HG03060 (cell line): ENCODE measurements at regions not wholly inside any gene's neighbourhood (a gene's known extent, or its start where the extent isn't known, plus 50 kb on each side); places are given as distances from the start of the nearest gene placed in this dataset.

Experiments
- ATAC-seq: cut with Tn5 transposase; IDR thresholded peaks from one replicate; pipeline ENCODE4 v1.9.1; 2021; ENCODE audit warnings: low read depth, moderate number of reproducible peaks; ENCODE audit not compliant: unreplicated experiment

DNA sequence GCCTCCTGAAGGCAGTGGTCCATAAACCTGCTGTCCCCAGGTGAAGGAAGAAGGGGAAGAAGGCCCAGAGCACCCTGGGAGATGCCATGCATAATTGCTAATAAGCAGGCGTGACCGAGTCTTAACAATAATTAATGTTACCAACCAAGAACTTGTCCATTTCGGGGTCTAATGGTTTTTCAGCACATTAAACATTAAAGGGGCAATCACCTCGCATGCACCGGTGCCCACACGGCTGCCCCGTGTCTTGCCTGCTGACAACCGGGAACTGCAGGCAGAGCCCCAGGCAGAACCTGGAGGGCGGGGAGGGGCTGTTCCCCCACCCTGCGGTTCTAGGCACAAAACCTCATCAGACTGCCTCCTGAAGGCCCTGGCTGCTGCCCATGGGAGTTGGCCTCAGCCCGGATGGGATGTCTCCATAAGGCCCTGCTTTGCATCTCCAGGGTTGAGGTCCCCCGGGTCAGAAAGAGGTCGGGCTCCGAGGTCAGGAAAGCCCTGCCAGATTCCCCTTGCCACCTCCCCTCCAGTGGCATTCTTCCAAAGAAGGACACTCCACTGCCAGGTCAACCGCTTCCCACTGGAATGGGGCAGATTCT lies 169.0 kb downstream of the BUD13 start:
- no peak for ATAC-seq

DNA sequence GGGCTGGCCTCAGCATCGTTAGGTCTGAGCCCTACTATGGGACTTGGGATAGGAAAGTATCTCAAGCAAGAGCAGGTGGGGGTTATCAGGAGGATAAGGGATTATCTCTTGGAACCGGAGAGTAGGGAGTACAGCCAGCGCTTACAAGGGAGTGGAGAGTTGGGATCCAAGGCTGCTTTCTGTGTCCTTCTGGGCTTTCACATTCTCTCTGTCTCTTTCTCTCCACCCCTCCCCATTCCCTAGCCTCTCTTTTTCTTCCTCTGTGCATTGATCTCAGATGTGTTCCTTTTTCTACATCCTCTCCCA lies 170.2 kb downstream of the BUD13 start:
- ATAC-seq, result no peak

DNA sequence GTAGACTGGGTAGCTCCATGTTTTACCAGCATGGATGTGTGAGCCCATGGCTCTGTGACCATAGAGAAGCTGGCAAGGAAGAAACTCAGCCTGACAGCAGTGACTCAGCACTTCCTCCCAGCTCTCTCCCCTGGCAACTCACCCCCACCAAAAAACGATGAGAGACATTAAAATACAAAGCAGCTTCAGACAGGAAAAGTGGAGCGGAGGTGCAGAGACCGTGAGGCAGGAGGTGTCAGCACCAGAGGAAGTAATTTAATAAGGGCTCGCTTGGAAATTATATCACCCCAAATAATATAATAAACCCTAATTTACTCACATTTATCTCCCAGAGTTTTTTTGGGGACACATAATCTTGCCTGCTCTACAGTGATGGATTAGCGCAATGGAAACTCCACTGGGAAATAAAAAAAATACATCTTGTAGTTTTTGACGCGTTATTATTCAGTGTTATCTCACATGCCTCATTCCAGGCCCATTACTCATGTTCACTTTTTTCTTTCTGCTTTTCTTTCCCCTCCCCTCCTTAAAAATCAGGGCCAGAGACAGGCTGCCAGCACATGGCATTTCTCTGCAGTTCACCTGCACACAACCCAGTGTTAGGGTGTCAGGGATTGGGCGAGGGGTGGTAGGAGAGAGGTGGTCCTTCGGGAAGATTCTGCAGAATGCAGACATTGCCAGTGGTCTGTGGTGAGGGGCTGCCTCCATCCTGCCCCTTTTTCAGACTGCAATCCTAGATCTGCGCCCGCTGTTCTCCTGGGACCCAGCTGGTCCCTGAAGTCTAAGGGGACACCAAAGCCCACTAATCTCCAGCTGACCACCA lies 170.8 kb downstream of the BUD13 start:
- no peak for ATAC-seq

DNA sequence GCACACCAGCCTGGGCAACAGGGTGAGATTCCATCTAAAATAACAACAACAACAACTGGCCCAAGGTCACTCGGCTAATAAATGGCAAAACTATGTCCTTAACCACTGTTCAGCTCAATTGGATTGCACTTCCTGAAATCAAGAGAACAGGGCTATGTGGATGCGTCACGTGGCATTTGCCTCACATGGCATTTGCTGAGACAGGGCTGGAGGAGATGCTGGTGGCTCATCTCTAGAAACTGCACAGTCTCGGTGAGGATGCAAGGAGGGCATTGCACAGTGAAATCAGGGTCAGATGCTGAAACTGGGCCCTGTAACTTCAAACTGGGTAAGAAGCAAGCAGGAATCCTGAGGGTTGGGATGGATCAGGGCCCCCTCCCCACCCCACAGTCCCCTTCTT lies 171.9 kb downstream of the BUD13 start:
- ATAC-seq, result no peak

DNA sequence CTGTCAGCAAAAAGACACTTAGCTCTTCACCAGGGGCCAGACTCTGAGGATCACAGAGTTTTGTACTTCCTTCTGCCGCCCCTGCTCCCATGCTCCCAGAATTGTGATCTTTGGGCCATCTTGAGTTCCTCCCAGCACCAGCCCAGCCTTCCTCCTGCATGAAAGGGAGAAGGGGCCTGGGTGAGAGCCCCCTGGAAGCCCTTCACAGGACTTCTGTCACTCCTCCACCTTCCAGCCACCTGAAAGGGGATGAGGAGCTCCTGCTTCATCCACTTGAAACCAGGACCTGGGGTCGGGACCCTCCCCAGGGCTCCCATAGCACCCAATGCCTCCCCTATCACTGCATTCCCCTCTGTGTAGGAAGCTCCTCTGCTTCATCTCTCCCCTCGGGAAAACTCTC lies 174.2 kb downstream of the BUD13 start:
- no peak for ATAC-seq

DNA sequence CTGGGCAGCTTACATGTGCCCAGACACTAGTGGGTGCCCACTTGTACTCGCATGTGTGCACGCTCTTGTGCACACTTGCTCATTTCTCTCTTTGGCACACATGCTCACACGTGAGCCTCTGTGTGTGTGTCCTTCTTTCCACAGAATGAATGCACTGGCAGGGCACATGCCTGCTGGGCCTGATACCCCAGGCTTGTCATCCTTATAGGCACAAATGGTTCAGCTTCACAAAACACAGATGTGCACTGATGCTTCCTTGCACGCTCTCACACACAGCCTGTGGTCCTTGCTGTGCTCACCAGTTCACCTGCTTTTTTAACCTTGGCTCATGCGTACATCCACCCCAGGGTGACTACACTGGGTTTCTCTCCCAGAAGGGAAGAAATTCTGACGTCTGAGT lies 174.8 kb downstream of the BUD13 start:
- no peak for ATAC-seq

DNA sequence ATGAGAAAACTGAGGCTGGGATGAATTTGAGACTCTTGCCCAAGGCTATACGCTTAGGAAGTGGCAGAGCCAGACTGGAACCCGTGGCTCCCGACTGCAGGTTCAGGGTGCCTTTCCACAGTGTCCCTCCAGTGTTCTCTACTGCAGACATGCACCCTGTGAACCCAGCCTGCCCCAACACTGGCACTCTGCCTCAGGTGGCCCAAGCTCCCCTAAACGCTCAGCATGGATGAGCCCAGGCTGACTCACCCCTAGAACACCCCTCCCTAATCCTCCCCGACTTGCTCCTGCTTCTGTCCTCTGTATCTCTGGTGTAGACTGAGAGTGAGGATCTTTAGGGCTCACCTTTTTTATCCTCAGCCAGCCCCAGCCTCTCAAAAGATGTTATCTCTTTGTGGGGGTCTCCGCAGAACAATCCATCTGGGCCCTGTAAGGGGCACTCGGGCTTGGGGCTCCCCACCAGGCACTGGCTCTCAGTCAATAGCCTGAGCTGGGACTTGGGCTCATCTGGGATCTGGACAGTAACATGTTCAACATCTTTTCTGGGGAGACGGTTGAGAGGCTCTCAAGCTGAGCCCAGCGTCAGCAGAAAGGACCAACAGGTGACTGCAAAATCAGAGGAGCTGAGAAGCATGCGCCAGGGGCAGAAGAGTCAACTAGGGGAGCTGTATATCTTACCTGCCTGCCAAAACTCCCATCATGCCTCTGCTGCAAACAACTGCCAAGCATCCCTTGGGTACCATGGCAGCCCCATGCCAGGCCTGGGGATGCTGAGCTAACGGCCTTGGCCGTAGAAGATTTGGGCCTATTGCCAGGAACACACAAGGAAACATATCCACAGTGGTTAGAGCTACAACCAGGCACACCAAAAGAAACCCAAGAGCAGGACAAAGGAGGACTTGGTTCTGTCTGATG lies 176.2 kb downstream of the BUD13 start:
- ATAC-seq, result no peak

DNA sequence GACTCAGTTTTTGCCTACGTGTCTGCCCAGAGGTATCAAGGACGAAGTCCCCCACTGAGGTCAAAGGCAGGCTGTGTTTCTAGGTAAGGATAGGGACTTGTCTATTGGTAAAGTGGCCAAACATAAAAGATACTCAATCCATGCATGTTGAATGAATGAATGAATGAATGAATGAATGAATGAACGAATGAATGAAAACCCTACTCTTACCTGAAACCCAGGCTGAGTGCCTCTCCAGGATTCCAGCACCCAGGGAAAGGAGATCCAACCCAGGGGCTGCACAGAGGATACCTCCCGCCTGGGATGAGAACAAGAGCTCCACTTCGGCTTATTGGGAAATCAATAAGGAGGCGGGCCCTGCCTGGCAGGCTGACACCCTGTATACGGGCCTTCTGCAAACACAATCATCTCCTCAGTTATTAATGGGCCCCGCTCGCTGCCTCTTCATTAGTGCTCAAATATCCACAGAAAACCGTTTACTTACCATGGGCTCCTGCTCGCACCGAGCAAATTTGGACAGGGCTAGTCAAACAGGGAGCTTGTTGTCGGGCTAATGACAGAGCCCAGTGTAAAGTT lies 177.4 kb downstream of the BUD13 start:
- ATAC-seq, result no peak

DNA sequence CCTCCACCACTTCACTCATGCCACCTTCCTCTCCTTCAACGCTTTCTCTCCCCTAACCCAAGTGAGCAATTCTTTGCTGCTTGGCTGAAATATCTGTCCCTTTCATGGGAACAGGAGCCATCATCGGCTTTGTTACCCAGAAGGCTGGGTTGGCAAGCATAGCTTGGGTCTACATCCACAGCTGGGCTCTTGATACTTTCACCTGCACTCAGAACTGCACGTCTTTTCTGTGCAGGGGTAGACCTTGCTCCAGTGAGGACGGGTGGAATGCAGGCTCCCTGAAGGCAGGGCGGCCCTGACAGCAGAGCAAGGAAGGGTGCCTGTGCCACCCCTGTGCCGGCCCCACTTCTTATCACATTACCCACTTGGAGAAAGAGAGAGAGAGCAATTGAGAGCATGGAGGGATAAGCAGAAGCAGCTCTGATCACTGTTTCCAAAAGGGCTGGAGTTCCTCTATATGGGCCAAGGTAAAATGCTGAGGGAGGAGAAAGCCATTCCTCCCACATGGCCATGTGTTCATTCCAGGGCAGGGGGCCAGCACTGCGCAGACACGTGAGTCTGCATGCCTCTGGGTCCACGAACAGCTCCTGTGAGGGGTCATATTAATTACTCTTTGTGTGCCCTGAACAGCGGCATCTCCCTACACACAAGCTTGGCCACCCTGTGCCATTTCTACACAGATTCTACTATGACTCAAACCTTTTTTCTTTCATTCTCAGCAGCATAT lies 181.8 kb downstream of the BUD13 start:
- ATAC-seq, result no peak

DNA sequence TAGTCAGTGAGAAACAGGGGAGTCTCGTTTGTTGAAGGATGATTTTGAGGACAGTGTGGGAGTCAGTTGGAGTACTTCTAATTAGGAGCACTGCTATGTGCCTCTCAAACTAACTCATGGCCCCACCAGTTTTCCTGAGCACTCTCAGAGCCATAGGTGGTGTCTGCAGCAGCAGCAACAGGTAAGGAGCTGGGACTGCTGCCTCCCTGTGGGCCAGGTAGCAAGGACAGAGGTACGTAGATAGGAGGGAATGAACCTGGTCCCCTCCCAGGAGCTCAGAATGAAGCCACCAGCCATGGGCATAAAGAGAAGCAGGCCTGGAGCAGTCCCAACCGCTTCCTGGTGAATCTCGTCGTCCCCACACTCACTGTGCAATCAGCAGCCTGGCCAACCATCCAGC lies 183.4 kb downstream of the BUD13 start:
- no peak for ATAC-seq

DNA sequence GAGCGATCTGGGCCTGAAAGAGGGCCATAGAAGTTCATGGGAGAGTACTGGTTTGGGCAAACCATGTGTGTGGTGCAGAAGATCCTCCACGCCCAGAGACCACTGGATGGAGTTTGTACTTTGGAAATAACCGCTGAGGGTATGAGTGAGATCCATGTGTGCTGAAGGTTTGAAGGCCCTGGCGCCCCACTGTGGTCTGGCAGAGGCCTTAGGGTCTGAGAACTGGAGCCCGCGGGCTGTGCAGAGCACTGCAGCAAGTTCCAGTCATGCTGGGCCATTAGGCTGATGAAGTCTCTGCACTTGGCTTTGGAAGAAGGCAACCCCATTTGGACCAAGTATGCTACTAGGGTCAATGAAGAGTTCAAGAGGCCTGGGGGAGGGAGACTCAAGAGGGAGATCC lies 186.4 kb downstream of the BUD13 start:
- no peak for ATAC-seq

DNA sequence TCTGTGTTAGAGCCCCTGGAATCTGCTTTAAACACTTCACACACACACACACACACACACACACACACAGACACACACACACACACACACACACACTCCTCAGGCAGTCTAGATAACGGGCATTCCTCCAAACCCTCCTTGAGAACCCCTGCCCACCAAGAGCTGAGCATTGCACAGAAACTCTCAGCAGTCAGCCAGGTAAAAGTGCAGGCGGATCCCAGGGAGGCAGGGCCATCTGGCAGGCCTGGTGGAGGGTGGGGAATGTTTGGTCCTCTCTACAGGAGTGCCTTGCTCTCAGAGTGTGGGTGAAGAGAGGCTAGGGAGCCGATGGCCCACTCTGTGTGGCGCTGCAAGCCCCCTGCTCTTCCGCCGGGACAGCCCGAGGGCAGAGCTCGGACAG lies 190.2 kb downstream of the BUD13 start:
- no peak for ATAC-seq

DNA sequence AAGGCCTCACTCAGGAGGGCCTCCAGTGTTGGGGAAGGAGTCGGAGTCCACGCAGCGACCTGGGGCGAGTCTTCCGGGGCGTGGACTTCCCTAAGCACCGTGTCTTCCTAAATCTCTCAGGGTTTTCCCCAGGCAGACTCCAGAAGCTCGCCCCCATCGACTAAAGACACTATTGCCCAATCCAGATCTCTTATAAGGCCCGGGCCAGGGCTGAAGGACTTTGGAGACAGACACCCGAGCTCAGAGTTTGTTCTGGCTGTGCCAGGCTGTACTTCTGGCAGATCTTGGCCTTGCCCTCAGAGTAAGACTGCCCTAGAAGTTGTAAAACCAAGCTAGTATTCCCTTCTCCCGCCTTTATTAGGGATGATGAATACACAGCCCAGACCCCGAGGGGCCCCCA lies 191.4 kb downstream of the BUD13 start:
- ATAC-seq, result no peak

DNA sequence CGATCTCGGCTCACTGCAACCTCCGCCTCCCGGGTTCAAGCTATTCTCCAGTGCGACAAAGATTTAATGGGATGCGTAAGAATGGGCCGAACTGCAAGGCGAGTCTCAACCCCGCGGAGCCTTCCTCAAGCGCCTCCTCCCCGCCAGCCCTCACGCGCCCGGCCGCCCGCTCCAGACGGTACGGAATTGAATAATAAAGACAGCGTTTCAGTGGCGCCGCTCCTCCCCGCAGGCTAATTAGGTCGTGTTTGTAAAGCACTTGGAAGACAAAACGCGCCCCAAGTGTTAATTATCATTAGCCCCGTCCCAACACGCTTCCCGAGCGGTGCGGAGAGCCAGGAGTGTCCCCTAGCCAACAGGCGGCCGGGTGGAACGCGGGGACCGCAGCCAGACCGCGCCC lies 192.0 kb downstream of the BUD13 start:
- no peak for ATAC-seq

DNA sequence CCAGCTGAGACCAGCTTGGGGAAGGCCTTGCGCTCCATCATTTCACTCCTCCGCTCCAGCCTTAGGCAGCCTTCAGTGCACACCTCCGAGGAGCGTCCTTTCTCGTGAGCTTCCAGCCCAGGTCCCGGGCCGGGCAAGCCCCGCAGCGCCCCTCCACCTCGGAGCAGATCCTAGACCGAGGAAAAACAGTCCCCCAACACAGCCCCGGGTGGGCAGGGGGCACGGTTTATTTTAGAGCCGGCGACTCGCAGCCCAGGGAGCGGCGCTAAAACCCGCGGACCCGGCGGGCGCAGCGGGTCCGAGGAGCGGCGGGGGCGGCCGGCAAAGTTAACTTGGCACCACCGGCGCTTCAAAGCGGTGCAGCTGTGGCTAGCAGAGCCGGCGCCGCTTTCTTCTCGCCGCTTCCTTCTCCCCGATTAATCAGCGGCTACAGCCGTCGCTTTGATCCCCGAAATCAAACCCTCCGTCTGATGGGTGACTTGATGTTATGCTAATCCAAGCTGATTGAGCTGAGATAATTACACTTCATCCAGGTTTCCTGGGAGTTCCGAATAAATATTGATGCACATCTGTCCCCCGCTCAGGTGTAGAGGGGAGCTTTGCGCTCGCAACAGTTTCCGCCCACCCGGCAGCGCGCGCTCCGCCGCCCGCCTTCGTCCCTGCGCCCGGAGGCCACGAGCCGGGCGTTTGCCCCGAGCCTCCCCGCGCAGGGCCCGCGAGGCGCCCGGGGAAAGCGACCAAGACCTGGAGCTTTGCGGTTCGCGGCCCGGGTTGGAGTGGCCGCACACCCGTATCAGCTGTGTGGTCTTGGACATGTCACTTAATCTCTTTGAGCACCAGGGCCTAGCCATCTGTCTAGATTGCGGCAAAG lies 192.7 kb downstream of the BUD13 start:
- no peak for ATAC-seq

DNA sequence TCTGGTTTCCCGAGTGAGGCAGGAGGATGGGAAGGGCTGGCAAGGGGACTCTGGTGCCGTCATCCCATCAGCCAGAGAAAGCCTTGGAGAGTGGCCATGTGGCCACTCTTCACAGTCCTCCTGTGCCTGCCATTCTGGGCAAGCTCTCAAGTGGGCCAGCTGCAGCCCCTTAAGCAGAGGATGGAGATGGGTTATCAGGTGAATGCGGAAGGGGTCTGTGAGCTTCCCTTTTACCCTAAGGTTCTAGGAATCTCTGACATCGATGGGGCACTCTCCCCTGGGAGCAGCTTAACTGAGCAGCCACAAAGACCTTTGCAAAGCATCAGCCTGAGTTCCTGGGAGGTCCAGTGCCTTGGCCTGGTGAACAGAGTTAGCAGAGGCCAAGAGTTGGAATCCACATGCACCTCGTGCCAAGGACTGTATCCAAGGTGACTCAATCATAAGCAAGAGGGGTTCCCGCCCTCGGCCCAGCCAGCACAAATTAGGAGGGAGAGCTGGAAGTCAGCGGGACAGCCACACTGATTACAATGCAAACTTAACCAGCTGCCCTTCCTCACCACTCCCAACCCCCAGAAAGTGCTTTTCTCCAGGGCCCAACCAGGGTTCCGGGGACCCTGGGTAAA lies 193.6 kb downstream of the BUD13 start:
- ATAC-seq, result no peak

DNA sequence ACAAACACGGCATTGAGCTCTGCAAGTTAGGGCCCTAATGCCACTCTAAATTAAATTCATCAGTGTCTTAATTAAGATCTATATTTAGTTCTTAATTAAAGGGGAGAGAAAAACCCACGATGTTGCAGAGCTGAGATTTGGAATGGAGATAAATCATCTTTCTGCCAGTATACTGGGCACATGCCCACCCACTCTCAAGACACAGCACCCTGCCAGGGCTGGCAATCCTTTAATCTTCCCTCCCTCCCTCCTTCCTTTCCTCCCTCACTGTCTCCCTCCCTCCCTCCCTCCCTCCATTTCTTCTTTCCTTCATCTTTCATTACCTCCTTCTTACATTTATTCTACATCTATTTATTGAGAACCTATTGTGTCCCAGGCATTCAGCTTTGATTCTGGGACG lies 194.8 kb downstream of the BUD13 start:
- no peak for ATAC-seq

DNA sequence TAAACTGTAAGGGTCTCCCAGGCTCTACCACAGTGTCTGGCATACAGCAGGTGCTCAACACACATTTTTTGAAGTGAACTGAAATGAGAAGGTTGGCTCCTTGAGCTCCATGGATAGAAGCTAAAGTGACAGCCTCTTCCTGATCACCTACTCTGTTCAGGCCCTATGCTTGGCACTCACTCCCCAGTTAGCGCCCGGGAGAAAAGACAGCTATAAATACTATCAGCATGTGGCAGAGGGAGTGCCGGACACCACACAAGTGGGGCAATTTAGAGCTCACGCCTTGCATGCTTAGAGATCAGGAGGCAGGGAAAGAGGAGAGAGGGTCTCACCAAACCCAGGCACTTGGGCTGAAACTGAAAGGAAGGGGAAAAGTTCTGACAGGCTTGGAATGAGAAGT lies 195.5 kb downstream of the BUD13 start:
- no peak for ATAC-seq

DNA sequence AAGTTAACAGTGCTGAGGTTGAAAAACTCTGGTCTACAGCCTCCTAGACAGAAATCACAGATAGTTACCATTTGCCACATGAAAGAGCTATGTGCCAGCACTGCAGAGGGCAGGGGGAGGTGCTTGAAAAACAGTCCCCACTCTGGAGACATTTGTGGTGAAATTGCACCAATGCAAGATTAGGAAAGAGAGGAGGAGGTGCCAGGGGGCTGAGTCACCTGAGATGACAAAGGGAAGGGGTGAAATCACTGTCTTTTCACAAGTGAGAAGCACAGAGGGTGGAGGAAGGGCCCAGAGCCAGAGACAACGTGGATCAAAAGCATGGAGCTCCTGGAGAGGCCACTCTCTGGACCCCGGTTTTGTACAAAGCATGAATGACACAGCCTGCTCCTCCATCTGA lies 196.3 kb downstream of the BUD13 start:
- no peak for ATAC-seq
